GM23248 (cell line): ENCODE measurements at regions not wholly inside any gene's neighbourhood (a gene's known extent, or its start where the extent isn't known, plus 50 kb on each side); places are given as distances from the start of the nearest gene placed in this dataset.

Experiments
- EZH2 ChIP-seq: fragments of 200-600 bp; sonication (generic); IDR thresholded peaks from 2 replicates; pipeline ENCODE4 v1.6.1; 2018; ENCODE audit warnings: antibody characterized with exemption, mild to moderate bottlenecking; ENCODE audit not compliant: insufficient read depth, poor library complexity, severe bottlenecking
- EZH2phosphoT487 ChIP-seq: fragments of 200-600 bp; sonication (generic); IDR thresholded peaks from 2 replicates; pipeline ENCODE4 v1.6.1; 2018; ENCODE audit warnings: antibody characterized with exemption, moderate library complexity, mild to moderate bottlenecking, low read depth; ENCODE audit not compliant: insufficient read depth

- TF ChIP-seq EZH2 (no peak), EZH2phosphoT487 (no peak)
Measured at GRCh38 chr11:80458376-80458775, 1017.5 kb upstream of the TENM4 start.
